MM.1S (cell line): ENCODE measurements at regions not wholly inside any gene's neighbourhood (a gene's known extent, or its start where the extent isn't known, plus 50 kb on each side); places are given as distances from the start of the nearest gene placed in this dataset.
A peak's percentile ranks its signal among the peaks of the same experiment; 100 is the strongest.

Experiments used
- DNase-seq: peaks from one replicate; pipeline ENCODE4 v3.0.0-alpha.2; 2015
- H2AFZ ChIP-seq: fragments of 300-600 bp; sonication (generic); 2 replicates; pipeline ENCODE4 v1.6.0; 2016; ENCODE audit warnings: antibody characterized with exemption, low read length
- H3F3A ChIP-seq: fragments of 300-600 bp; sonication (generic); 2 replicates; pipeline ENCODE4 v1.6.1; 2016; ENCODE audit warnings: mild to moderate bottlenecking, antibody characterized with exemption, low read length, moderate library complexity, mixed read lengths; ENCODE audit not compliant: insufficient read depth
- H3K27ac ChIP-seq: fragments of 300-600 bp; sonication (generic); 2 replicates; pipeline ENCODE4 v1.5.1; 2016; ENCODE audit warnings: mild to moderate bottlenecking, low read length
- H3K27me3 ChIP-seq: fragments of 300-600 bp; sonication (generic); replicated peaks from 2 replicates; pipeline ENCODE4 v1.6.0; 2016; ENCODE audit warnings: low read length; ENCODE audit not compliant: insufficient read depth
- H3K36me3 ChIP-seq: fragments of 300-600 bp; sonication (generic); replicated peaks from 2 replicates; pipeline ENCODE4 v1.6.1; 2016; ENCODE audit warnings: mild to moderate bottlenecking, low read length, mixed read lengths; ENCODE audit not compliant: insufficient read depth
- H3K4me1 ChIP-seq: fragments of 300-600 bp; sonication (generic); 2 replicates; pipeline ENCODE4 v1.6.1; 2016; ENCODE audit warnings: low read length, mixed read lengths
- H3K4me2 ChIP-seq: fragments of 300-600 bp; sonication (generic); 2 replicates; pipeline ENCODE4 v1.6.0; 2016; ENCODE audit warnings: low read depth, low read length
- H3K4me3 ChIP-seq: fragments of 300-600 bp; sonication (generic); 2 replicates; pipeline ENCODE4 v1.5.1; 2016; ENCODE audit warnings: low read length, mixed read lengths
- H3K79me2 ChIP-seq: fragments of 300-600 bp; sonication (generic); 2 replicates; pipeline ENCODE4 v1.6.1; 2016; ENCODE audit warnings: mixed run types, low read length, mixed read lengths
- H3K9ac ChIP-seq: fragments of 300-600 bp; sonication (generic); 2 replicates; pipeline ENCODE4 v1.6.1; 2016; ENCODE audit warnings: low read length, mixed read lengths
- H3K9me2 ChIP-seq: fragments of 300-600 bp; sonication (generic); replicated peaks from 2 replicates; pipeline ENCODE4 v1.6.1; 2016; ENCODE audit warnings: mild to moderate bottlenecking, low read length, mixed read lengths; ENCODE audit not compliant: insufficient read depth
- H3K9me3 ChIP-seq: fragments of 300-600 bp; sonication (generic); replicated peaks from 2 replicates; pipeline ENCODE4 v1.6.1; 2016; ENCODE audit warnings: mild to moderate bottlenecking, low read length, mixed read lengths; ENCODE audit not compliant: insufficient read depth
- H4K20me1 ChIP-seq: fragments of 300-600 bp; sonication (generic); 2 replicates; pipeline ENCODE4 v1.6.1; 2016; ENCODE audit warnings: mild to moderate bottlenecking, low read length, moderate library complexity, mixed read lengths; ENCODE audit not compliant: insufficient read depth
- EZH2 ChIP-seq: fragments of 300-600 bp; sonication (generic); optimal IDR thresholded peaks from 2 replicates; pipeline ENCODE3; 2017; ENCODE audit warnings: low read depth, mild to moderate bottlenecking, antibody characterized with exemption, low read length, mixed read lengths
- EZH2phosphoT487 ChIP-seq: fragments of 300-600 bp; sonication (generic); IDR thresholded peaks from 2 replicates; pipeline ENCODE4 v1.6.1; 2018; ENCODE audit warnings: antibody characterized with exemption, low read length
- TF ChIP-seq, protein P1 (sequence below): fragments of 300-600 bp; sonication (generic); IDR thresholded peaks from 2 replicates; pipeline ENCODE4 v1.5.1; 2016; ENCODE audit warnings: antibody characterized with exemption, low read length, mixed read lengths

DNA sequence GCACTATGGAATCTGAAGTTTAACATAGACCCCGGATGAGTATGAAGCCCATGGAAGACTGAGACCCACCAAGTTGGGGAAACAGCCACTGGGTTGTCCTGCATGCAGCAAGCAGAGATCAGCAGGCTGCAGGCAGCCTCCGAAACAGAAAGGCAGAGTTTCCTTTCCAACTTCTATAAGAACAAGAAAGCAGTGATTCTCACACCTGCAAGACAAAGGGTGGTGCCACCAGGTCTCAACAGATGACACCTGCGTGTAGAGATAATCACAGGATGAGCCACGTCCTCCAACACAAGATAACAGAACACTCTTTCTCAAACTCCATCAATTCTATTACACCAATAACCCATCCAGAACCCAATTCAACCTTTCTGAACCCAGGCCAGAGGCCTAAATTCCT, 457.9 kb downstream of the FOXO1 start:
- Histone ChIP-seq H3K79me2 (no peaks in the 10 kb centered on the region), H3K9ac (no peak overlapping the region), H3K9me3 (no peaks in the 10 kb centered on the region), H3K27ac (peak overlapping the region; percentile 63; the same call in 1 of the 2 replicates), H3K36me3 (no peaks in the 10 kb centered on the region), H3K4me1 (peaks cover 31% of the 10 kb centered on the region), H3F3A (peaks cover 7% of the 10 kb centered on the region; the same call in 1 of the 2 replicates), H3K4me3 (no peak overlapping the region), H3K27me3 (no peaks in the 10 kb centered on the region), H3K4me2 (peak overlapping the region; percentile 32; the same call in 1 of the 2 replicates), H2AFZ (no peak overlapping the region), H4K20me1 (no peaks in the 10 kb centered on the region), H3K9me2 (no peaks in the 10 kb centered on the region)
- no peak for TF ChIP-seq EZH2
- TF ChIP-seq EZH2phosphoT487: no peak
- TF ChIP-seq, protein P1, sequence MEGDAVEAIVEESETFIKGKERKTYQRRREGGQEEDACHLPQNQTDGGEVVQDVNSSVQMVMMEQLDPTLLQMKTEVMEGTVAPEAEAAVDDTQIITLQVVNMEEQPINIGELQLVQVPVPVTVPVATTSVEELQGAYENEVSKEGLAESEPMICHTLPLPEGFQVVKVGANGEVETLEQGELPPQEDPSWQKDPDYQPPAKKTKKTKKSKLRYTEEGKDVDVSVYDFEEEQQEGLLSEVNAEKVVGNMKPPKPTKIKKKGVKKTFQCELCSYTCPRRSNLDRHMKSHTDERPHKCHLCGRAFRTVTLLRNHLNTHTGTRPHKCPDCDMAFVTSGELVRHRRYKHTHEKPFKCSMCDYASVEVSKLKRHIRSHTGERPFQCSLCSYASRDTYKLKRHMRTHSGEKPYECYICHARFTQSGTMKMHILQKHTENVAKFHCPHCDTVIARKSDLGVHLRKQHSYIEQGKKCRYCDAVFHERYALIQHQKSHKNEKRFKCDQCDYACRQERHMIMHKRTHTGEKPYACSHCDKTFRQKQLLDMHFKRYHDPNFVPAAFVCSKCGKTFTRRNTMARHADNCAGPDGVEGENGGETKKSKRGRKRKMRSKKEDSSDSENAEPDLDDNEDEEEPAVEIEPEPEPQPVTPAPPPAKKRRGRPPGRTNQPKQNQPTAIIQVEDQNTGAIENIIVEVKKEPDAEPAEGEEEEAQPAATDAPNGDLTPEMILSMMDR: no peak
- peak; percentile 71 for DNase-seq

- H3K79me2 ChIP-seq: no peaks in the 10 kb centered on the region
- no peak overlapping the region for H3K27ac ChIP-seq
- H3K4me3 ChIP-seq: no peak overlapping the region
- no peaks in the 10 kb centered on the region for H3K27me3 ChIP-seq
- no peaks in the 10 kb centered on the region for H3K9me3 ChIP-seq
- TF ChIP-seq EZH2: no peak
- TF ChIP-seq, protein P1: no peak
- TF ChIP-seq EZH2phosphoT487: no peak
- no peaks in the 10 kb centered on the region for H3K9me2 ChIP-seq
- no peak for DNase-seq
- no peak overlapping the region for H2AFZ ChIP-seq
- H3K9ac ChIP-seq: no peak overlapping the region
- no peak overlapping the region for H3K4me2 ChIP-seq
- no peaks in the 10 kb centered on the region for H4K20me1 ChIP-seq
- peaks cover 7% of the 10 kb centered on the region; the same call in 1 of the 2 replicates for H3F3A ChIP-seq
- H3K4me1 ChIP-seq: peaks cover 31% of the 10 kb centered on the region
- H3K36me3 ChIP-seq: no peaks in the 10 kb centered on the region
Measured at GRCh38 chr13:40210865-40211585, 455.4 kb downstream of the FOXO1 start.

DNA sequence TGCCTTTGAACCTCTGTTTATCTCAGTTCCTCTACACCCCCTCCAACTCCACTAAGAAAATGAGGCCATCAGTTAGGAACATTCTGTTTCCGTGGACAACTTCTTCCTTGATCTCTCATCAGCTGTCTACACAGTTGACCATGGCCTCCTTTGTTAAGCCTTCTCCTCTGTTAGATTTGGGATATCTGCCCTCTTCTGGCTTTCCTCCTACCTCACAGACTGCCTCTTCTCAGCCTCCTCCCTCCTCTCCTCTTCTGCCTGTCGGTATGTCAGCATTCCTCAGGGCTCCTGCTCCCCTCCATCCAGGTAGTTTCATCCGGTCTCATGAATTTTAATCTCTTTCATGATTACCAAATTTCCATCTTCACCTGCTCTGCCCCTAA, 454.9 kb downstream of the FOXO1 start:
- peaks cover 7% of the 10 kb centered on the region; the same call in 1 of the 2 replicates for H3F3A ChIP-seq

More for the DNA sequence above, 454.9 kb downstream of the FOXO1 start:
- Histone ChIP-seq H3K4me1 (peaks cover 26% of the 10 kb centered on the region), H3K36me3 (no peaks in the 10 kb centered on the region), H3K79me2 (no peaks in the 10 kb centered on the region), H3K27ac (no peak overlapping the region), H3K4me3 (no peak overlapping the region), H4K20me1 (no peaks in the 10 kb centered on the region), H3K27me3 (no peaks in the 10 kb centered on the region), H3K9me2 (no peaks in the 10 kb centered on the region), H2AFZ (no peak overlapping the region), H3K4me2 (no peak overlapping the region), H3K9ac (no peak overlapping the region), H3K9me3 (no peaks in the 10 kb centered on the region)
- no peak for DNase-seq
- TF ChIP-seq EZH2 (no peak), EZH2phosphoT487 (no peak)
- TF ChIP-seq, protein P1: no peak
